Endothelial cell of umbilical vein (primary cell): ENCODE measurements at regions not wholly inside any gene's neighbourhood (a gene's known extent, or its start where the extent isn't known, plus 50 kb on each side); places are given as distances from the start of the nearest gene placed in this dataset.

Experiments
- EZH2 ChIP-seq: IDR thresholded peaks from 2 replicates; pipeline ENCODE4 v1.6.1; 2012; ENCODE audit warnings: borderline replicate concordance, low read depth, mild to moderate bottlenecking, moderate library complexity, low read length, inconsistent platforms; ENCODE audit not compliant: severe bottlenecking
- POLR2AphosphoS5 ChIP-seq: IDR thresholded peaks from 2 replicates; pipeline ENCODE4 v1.6.1; 2012; ENCODE audit warnings: low read depth, mild to moderate bottlenecking, control low read depth, low read length, moderate library complexity; ENCODE audit not compliant: insufficient read depth
- TF ChIP-seq, protein P1 (sequence below), 2 donors: IDR thresholded peaks; 1 replicate in 1 of 2; 2 replicates in 1 of 2; pipeline ENCODE4 v1.5.1; 2011; ENCODE audit warnings: low read length in 2 of 2, mild to moderate bottlenecking in 2 of 2, moderate library complexity in 2 of 2, control low read depth in 1 of 2, inconsistent platforms in 1 of 2, low read depth in 1 of 2; ENCODE audit not compliant: insufficient read depth in 1 of 2; ENCODE audit errors: extremely low read depth in 1 of 2

DNA sequence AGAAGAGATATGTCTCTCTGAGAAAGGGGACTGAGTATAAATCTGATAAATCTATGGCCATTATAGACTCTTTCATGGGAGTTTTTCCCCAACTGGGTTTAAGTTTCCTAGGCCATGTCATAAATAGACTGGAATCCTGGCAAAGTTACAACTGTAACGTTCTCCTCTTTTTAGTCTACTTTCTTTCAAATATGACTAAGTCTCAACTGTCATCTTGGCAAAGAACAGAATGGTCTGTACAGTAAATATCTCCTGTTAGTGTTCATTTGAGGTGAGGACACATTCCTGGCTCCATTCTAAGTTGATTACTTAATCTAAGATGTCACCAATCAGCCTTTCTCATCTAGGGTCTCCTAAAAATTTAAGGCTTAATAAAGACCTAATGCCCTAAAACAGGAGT is 300.5 kb downstream of the BRINP2 start:
- TF ChIP-seq EZH2 (no peak), POLR2AphosphoS5 (no peak)
- TF ChIP-seq, protein P1, sequence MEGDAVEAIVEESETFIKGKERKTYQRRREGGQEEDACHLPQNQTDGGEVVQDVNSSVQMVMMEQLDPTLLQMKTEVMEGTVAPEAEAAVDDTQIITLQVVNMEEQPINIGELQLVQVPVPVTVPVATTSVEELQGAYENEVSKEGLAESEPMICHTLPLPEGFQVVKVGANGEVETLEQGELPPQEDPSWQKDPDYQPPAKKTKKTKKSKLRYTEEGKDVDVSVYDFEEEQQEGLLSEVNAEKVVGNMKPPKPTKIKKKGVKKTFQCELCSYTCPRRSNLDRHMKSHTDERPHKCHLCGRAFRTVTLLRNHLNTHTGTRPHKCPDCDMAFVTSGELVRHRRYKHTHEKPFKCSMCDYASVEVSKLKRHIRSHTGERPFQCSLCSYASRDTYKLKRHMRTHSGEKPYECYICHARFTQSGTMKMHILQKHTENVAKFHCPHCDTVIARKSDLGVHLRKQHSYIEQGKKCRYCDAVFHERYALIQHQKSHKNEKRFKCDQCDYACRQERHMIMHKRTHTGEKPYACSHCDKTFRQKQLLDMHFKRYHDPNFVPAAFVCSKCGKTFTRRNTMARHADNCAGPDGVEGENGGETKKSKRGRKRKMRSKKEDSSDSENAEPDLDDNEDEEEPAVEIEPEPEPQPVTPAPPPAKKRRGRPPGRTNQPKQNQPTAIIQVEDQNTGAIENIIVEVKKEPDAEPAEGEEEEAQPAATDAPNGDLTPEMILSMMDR (IDR thresholded peaks at IDR 0.05; ENCODE audit: extremely low read depth in 1 of 2, insufficient read depth in 1 of 2, low read depth in 1 of 2, low read length in 2 of 2) = no peak
